ENCODE measurements at regions not wholly inside any gene's neighbourhood (a gene's known extent, or its start where the extent isn't known, plus 50 kb on each side); places are given as distances from the start of the nearest gene placed in this dataset.
"Not testable (repeated sequence)": the region's sequence is repeated elsewhere in the genome, so short reads cannot be mapped to it uniquely, and the experiment has no call there.

DNA sequence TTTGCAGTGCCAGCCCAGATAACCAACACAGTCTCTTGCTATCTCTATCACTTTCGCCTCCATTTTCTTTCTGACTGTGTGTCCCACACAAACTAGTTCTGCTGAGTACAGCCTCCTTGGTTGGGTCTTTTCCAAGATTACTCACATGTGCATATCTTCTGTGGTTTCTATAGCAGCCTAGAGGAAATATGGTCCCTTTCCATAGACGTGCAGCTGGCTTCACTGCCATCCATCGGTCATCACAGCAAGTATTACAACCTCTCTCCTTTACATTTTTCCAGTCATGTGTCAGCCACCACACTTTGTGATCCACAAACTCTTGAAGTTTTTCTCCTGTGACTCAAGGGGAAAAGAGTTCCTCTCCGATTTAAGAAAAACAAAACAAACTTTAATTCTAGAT, 893.4 kb upstream of the ADGRL4 start:
- H3K36me3 ChIP-seq, result no peaks in the 10 kb centered on the region
- no peaks in the 10 kb centered on the region for H3K9me3 ChIP-seq
- no peaks in the 10 kb centered on the region for H3K4me1 ChIP-seq (ENCODE audit: control insufficient read depth in 1 of 2, insufficient read depth in 1 of 2, low read depth in 1 of 2, low read length in 1 of 2)
- no peak overlapping the region for H3K27ac ChIP-seq
- no peak overlapping the region for H3K4me3 ChIP-seq (ENCODE audit: low read depth in 1 of 2, low read length in 1 of 2)
- TF ChIP-seq, protein P1, sequence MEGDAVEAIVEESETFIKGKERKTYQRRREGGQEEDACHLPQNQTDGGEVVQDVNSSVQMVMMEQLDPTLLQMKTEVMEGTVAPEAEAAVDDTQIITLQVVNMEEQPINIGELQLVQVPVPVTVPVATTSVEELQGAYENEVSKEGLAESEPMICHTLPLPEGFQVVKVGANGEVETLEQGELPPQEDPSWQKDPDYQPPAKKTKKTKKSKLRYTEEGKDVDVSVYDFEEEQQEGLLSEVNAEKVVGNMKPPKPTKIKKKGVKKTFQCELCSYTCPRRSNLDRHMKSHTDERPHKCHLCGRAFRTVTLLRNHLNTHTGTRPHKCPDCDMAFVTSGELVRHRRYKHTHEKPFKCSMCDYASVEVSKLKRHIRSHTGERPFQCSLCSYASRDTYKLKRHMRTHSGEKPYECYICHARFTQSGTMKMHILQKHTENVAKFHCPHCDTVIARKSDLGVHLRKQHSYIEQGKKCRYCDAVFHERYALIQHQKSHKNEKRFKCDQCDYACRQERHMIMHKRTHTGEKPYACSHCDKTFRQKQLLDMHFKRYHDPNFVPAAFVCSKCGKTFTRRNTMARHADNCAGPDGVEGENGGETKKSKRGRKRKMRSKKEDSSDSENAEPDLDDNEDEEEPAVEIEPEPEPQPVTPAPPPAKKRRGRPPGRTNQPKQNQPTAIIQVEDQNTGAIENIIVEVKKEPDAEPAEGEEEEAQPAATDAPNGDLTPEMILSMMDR (IDR thresholded peaks at IDR 0.05), result no peak
- no peaks in the 10 kb centered on the region for H3K27me3 ChIP-seq

DNA sequence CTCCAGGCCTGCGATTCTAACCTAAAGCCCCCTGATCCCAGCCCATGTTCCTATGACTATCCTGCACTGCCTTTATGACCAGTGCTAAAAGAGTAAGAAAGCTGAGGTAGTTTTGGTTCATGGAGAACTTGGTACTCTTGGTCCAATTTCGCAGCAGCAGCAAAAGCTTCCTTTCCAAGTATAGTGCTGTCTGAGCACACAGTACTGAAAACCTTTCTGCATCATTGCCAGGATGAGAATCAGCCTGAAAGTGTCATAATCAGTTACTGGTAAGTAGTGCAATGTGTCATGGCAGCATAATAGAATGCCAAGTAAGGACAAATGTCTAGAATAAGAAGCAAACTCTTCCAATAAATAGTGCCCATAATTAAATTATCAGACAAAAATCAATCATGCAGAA, 889.6 kb upstream of the ADGRL4 start:
- Histone ChIP-seq H3K4me3 (ENCODE audit: low read depth in 1 of 2, low read length in 1 of 2) (no peak overlapping the region), H3K9me3 (no peaks in the 10 kb centered on the region), H3K36me3 (no peaks in the 10 kb centered on the region), H3K4me1 (ENCODE audit: control insufficient read depth in 1 of 2, insufficient read depth in 1 of 2, low read depth in 1 of 2, low read length in 1 of 2) (no peaks in the 10 kb centered on the region), H3K27me3 (no peaks in the 10 kb centered on the region), H3K27ac (no peak overlapping the region)
- TF ChIP-seq, protein P1 (IDR thresholded peaks at IDR 0.05), result no peak

DNA sequence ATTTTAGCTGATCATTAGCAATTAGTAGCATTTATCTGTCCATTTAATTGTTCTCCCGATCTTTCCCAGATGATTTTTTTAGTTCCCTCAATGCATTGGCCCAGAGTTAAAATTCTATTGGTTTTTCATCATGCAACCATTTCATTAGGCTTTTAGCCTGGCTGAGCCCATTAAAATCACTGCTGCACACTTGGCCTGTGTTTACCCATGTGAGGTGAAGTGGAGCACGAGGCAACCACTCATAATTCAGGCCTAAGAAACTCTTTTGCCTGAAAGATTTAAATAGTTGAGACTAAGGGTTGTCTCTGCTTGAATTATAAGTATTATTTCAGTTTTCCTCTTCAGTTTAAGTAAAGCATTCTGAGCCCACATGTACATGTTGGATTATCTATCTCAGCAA, 889.0 kb upstream of the ADGRL4 start:
- Histone ChIP-seq H3K4me3 (ENCODE audit: low read depth in 1 of 2, low read length in 1 of 2) (no peak overlapping the region), H3K27ac (no peak overlapping the region), H3K27me3 (no peaks in the 10 kb centered on the region), H3K9me3 (no peaks in the 10 kb centered on the region), H3K36me3 (no peaks in the 10 kb centered on the region), H3K4me1 (ENCODE audit: control insufficient read depth in 1 of 2, insufficient read depth in 1 of 2, low read depth in 1 of 2, low read length in 1 of 2) (no peaks in the 10 kb centered on the region)
- TF ChIP-seq, protein P1 (IDR thresholded peaks at IDR 0.05), result no peak

DNA sequence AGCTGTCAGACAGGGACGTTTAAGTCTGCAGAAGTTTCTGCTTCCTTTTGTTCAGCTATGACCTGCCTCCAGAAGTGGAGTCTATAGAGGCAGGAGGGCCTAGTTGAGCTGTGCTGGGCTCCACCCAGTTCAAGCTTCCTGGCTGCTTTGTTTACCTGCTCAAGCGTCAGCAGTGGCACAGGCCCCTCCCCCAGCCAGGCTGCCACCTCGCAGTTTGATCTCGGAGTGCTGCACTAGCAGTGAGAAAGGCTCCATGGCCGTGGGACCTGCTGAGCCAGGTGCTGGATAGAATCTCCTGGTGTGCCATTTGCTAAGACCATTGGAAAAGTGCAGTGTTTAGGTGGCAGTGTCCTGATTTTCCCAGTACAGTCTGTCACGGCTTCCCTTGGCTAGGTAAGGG, 887.6 kb upstream of the ADGRL4 start:
- not testable (repeated sequence) for H3K4me1 ChIP-seq (ENCODE audit: control insufficient read depth in 1 of 2, insufficient read depth in 1 of 2, low read depth in 1 of 2, low read length in 1 of 2); H3K27me3 ChIP-seq; H3K36me3 ChIP-seq; H3K9me3 ChIP-seq; H3K4me3 ChIP-seq (ENCODE audit: low read depth in 1 of 2, low read length in 1 of 2); H3K27ac ChIP-seq

DNA sequence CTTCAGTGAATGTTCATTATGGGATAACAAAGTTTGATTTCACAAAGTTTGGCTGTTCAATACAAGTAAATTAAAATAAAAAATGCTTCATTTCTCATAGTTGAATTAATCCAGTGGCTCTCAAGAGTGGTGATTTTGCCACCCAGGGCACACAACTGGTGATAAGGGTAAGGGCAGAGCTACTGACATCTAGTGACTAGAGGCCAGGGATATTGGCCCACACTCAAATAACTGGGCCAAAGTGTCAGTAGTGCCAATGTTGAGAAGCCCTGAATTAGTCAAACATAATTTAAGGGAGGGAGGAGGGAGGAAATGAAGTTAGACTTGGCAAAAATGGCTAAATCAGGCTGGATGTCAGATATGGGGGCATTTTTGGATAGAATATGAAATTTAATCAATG, 880.5 kb upstream of the ADGRL4 start:
- Histone ChIP-seq H3K4me1 (ENCODE audit: control insufficient read depth in 1 of 2, insufficient read depth in 1 of 2, low read depth in 1 of 2, low read length in 1 of 2) (no peaks in the 10 kb centered on the region), H3K36me3 (no peaks in the 10 kb centered on the region), H3K9me3 (no peaks in the 10 kb centered on the region), H3K27me3 (no peaks in the 10 kb centered on the region), H3K4me3 (ENCODE audit: low read depth in 1 of 2, low read length in 1 of 2) (no peak overlapping the region), H3K27ac (no peak overlapping the region)
- TF ChIP-seq, protein P1 (IDR thresholded peaks at IDR 0.05), result no peak

DNA sequence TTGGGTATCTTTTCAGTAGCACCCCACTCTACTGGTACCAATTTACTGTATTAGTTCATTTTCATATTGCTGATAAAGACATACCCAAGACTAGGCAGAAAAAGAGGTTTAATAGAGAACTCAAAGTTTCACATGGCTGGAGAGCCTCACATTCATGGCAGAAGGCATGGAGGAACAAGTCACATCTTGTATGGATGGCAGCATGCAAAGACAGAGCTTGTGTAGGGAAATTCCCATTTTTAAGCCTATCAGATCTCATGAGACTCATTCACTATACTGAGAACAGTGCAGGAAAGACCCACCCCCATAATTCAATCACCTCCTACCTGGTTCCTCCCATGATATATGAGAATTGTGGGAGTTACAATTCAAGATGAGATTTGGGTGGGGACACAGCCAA, 878.6 kb upstream of the ADGRL4 start:
- H3K27ac ChIP-seq, result no peak overlapping the region
- no peaks in the 10 kb centered on the region for H3K4me1 ChIP-seq (ENCODE audit: control insufficient read depth in 1 of 2, insufficient read depth in 1 of 2, low read depth in 1 of 2, low read length in 1 of 2)
- TF ChIP-seq, protein P1 (IDR thresholded peaks at IDR 0.05), result no peak
- no peaks in the 10 kb centered on the region for H3K9me3 ChIP-seq
- H3K36me3 ChIP-seq, result no peaks in the 10 kb centered on the region
- no peak overlapping the region for H3K4me3 ChIP-seq (ENCODE audit: low read depth in 1 of 2, low read length in 1 of 2)
- no peaks in the 10 kb centered on the region for H3K27me3 ChIP-seq

Measured in neutrophil (primary cell).